ENCODE measurements at regions not wholly inside any gene's neighbourhood (a gene's known extent, or its start where the extent isn't known, plus 50 kb on each side); places are given as distances from the start of the nearest gene placed in this dataset.

DNA sequence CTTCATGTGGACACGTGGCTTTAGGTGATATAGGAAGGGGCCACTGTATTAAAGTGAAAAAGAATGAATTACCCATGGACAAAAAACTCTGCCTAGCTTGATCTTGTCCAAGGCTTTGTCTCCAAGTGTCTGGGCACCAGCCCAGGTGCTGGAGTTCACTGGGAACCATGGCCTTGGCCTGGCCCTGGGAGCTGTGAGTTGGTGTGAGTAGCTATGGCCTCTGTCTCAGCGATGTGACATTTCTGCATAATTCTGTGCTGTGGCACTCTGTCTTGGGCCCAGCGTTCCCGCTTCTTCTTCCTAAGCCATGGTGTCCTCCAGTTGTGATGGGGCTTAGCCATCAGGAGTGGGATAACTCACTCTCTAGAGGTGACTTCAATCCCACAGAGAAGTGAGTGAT, 119.0 kb upstream of the PPP2R2D start:
- no peak for TF ChIP-seq CTCF (conservative IDR thresholded peaks at IDR 0.05; ENCODE audit: low read depth, low read length)
- no peak for TF ChIP-seq EZH2 (IDR thresholded peaks at IDR 0.05; ENCODE audit: borderline replicate concordance, low read depth, low read length, poor library complexity, severe bottlenecking)
